Parathyroid adenoma (tissue), 2 donors: ENCODE measurements at regions not wholly inside any gene's neighbourhood (a gene's known extent, or its start where the extent isn't known, plus 50 kb on each side); places are given as distances from the start of the nearest gene placed in this dataset.

Experiments used
- H2AFZ ChIP-seq: fragments of 300-600 bp; sonication (generic); one replicate; pipeline ENCODE4 v1.7.0; 2017; ENCODE audit warnings: antibody characterized with exemption, mild to moderate bottlenecking
- H3K27ac ChIP-seq: fragments of 300-600 bp; sonication (generic); one replicate; pipeline ENCODE4 v1.7.0; 2017
- H3K27me3 ChIP-seq: fragments of 300-600 bp; sonication (generic); one replicate; pipeline ENCODE4 v1.7.0; 2017; ENCODE audit warnings: low read length; ENCODE audit not compliant: control insufficient read depth, insufficient read depth
- H3K36me3 ChIP-seq: fragments of 300-600 bp; sonication (generic); one replicate; pipeline ENCODE4 v1.7.0; 2017; ENCODE audit warnings: low read length; ENCODE audit not compliant: control insufficient read depth, insufficient read depth
- H3K4me1 ChIP-seq: fragments of 300-600 bp; sonication (generic); one replicate; pipeline ENCODE4 v1.7.0; 2017; ENCODE audit warnings: control low read depth
- H3K4me2 ChIP-seq: fragments of 300-600 bp; sonication (generic); one replicate; pipeline ENCODE4 v1.7.0; 2017; ENCODE audit warnings: low read length
- H3K4me3 ChIP-seq: fragments of 300-600 bp; sonication (generic); one replicate; pipeline ENCODE4 v1.7.0; 2017; ENCODE audit warnings: low read depth, low read length
- H3K79me2 ChIP-seq: fragments of 300-600 bp; sonication (generic); one replicate; pipeline ENCODE4 v1.7.0; 2017; ENCODE audit warnings: control low read depth
- H3K9ac ChIP-seq: fragments of 300-600 bp; sonication (generic); one replicate; pipeline ENCODE4 v1.7.0; 2017; ENCODE audit warnings: mild to moderate bottlenecking
- H3K9me3 ChIP-seq: fragments of 300-600 bp; sonication (generic); one replicate; pipeline ENCODE4 v1.7.0; 2017; ENCODE audit warnings: low read length; ENCODE audit not compliant: control insufficient read depth
- TF ChIP-seq, protein P1 (sequence below): fragments of 300-600 bp; sonication (generic); IDR thresholded peaks from one replicate; pipeline ENCODE4 v1.7.0; 2017; ENCODE audit warnings: antibody characterized with exemption, mild to moderate bottlenecking
- donor health status: primary hyperparathyroidism.

DNA sequence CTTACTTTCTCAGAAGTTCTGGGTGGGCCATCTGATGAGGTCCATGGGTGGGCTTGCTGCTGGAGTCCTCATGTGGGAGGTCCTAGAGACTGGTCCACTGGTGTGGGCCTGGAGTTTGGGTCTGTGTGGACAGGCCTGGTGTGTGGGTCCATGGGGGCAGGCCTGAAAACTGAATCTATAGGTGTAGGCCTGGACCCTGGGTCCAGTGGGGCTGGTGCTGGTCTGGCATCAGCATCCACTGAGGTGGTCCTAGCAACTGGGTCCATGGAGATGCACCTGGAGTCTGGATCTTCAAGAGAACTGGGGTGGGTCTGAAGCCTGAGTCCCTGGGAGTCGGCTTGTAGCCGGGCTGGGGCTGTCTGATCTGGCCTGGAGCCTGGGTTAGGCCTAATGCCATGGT is 253.8 kb upstream of the CCL2 start:
- Histone ChIP-seq H3K27me3 (no peaks in the 10 kb centered on the region), H3K9ac (no peak overlapping the region), H3K4me2 (no peak overlapping the region), H2AFZ (no peak overlapping the region), H3K9me3 (no peaks in the 10 kb centered on the region), H3K36me3 (no peaks in the 10 kb centered on the region), H3K79me2 (no peaks in the 10 kb centered on the region), H3K27ac (no peak overlapping the region), H3K4me3 (no peak overlapping the region), H3K4me1 (no peaks in the 10 kb centered on the region)
- TF ChIP-seq, protein P1, sequence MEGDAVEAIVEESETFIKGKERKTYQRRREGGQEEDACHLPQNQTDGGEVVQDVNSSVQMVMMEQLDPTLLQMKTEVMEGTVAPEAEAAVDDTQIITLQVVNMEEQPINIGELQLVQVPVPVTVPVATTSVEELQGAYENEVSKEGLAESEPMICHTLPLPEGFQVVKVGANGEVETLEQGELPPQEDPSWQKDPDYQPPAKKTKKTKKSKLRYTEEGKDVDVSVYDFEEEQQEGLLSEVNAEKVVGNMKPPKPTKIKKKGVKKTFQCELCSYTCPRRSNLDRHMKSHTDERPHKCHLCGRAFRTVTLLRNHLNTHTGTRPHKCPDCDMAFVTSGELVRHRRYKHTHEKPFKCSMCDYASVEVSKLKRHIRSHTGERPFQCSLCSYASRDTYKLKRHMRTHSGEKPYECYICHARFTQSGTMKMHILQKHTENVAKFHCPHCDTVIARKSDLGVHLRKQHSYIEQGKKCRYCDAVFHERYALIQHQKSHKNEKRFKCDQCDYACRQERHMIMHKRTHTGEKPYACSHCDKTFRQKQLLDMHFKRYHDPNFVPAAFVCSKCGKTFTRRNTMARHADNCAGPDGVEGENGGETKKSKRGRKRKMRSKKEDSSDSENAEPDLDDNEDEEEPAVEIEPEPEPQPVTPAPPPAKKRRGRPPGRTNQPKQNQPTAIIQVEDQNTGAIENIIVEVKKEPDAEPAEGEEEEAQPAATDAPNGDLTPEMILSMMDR = no peak

DNA sequence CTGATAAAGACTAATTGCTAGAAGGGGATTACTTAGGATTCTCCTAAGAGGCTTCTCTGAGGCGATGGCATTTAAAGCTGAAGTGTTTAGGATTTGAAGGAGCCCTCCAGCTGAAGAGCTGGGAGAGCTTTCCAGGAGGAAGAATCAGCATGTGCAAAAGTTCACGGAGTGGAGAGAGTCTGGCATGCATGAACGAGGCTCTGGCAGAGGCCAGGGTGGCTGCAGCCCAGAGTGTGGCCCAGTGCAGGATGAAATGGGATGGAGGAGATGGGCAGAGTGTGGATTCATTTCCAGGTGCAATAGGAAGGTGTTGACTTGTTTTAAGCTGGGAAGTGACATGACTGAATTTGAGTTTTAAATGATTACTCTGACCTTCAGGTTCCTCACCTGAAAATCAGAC is 249.0 kb upstream of the CCL2 start:
- Histone ChIP-seq H3K4me2 (no peak overlapping the region), H3K27ac (no peak overlapping the region), H3K9me3 (no peaks in the 10 kb centered on the region), H2AFZ (no peak overlapping the region), H3K9ac (no peak overlapping the region), H3K36me3 (no peaks in the 10 kb centered on the region), H3K4me3 (no peak overlapping the region), H3K79me2 (no peaks in the 10 kb centered on the region), H3K4me1 (no peaks in the 10 kb centered on the region), H3K27me3 (no peaks in the 10 kb centered on the region)
- TF ChIP-seq, protein P1 = no peak

GRCh38 chr17:34008125-34008524 is 247.0 kb upstream of the CCL2 start:
- Histone ChIP-seq H3K79me2 (no peaks in the 10 kb centered on the region), H3K27me3 (no peaks in the 10 kb centered on the region), H3K4me2 (no peak overlapping the region), H3K9ac (no peak overlapping the region), H2AFZ (no peak overlapping the region), H3K36me3 (no peaks in the 10 kb centered on the region), H3K27ac (no peak overlapping the region), H3K4me3 (no peak overlapping the region), H3K4me1 (no peaks in the 10 kb centered on the region), H3K9me3 (no peaks in the 10 kb centered on the region)
- TF ChIP-seq, protein P1 = no peak

- H3K4me3 ChIP-seq = no peak overlapping the region
- no peaks in the 10 kb centered on the region for H3K9me3 ChIP-seq
- H3K4me1 ChIP-seq = no peaks in the 10 kb centered on the region
- no peaks in the 10 kb centered on the region for H3K36me3 ChIP-seq
- H3K4me2 ChIP-seq = no peak overlapping the region
- no peak overlapping the region for H3K27ac ChIP-seq
- H3K9ac ChIP-seq = no peak overlapping the region
- no peaks in the 10 kb centered on the region for H3K27me3 ChIP-seq
- TF ChIP-seq, protein P1 = no peak
- H2AFZ ChIP-seq = no peak overlapping the region
- H3K79me2 ChIP-seq = no peaks in the 10 kb centered on the region
Observed at GRCh38 chr17:34009912-34010311, 245.2 kb upstream of the CCL2 start.

DNA sequence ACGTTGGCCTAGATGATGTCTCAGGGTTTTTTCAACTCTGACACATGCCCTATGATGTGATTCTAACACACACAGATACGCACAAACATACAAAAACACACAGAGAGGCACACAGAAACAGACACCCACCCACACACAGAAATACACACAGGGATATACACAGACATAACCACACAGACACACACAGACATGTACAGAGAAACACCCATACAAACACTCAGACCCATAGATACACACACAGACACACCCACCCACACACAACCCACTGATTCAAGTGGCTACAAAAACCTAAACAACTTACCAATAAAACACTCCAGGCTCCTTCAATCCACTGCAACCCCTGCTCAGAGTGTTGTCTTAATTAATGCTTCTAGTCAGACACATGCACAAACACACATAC is 244.6 kb upstream of the CCL2 start:
- Histone ChIP-seq H3K79me2 (no peaks in the 10 kb centered on the region), H3K4me3 (no peak overlapping the region), H3K27me3 (no peaks in the 10 kb centered on the region), H3K9me3 (no peaks in the 10 kb centered on the region), H3K36me3 (no peaks in the 10 kb centered on the region), H3K4me1 (no peaks in the 10 kb centered on the region), H3K4me2 (no peak overlapping the region), H3K27ac (no peak overlapping the region), H3K9ac (no peak overlapping the region), H2AFZ (no peak overlapping the region)
- TF ChIP-seq, protein P1 = no peak
